SK-N-DZ (cell line): ENCODE measurements at regions not wholly inside any gene's neighbourhood (a gene's known extent, or its start where the extent isn't known, plus 50 kb on each side); places are given as distances from the start of the nearest gene placed in this dataset.
"Not testable (repeated sequence)": the region's sequence is repeated elsewhere in the genome, so short reads cannot be mapped to it uniquely, and the experiment has no call there.

ENCODE experiments used
- DNase-seq: peaks from one replicate; pipeline ENCODE4 v3.0.0-alpha.2; 2015; ENCODE audit warnings: low spot score

- DNase-seq, result no peak
These were observed 650.5 kb upstream of the NR2F2 start for GRCh38 chr15:95679847-95680582.

- no peak for DNase-seq
These were observed 649.8 kb upstream of the NR2F2 start for GRCh38 chr15:95680728-95681127.

- DNase-seq, result no peak
These were observed 648.5 kb upstream of the NR2F2 start for GRCh38 chr15:95681836-95682544.

GRCh38 chr15:95684126-95684525, 646.4 kb upstream of the NR2F2 start:
- no peak for DNase-seq

GRCh38 chr15:95684693-95685115, 645.8 kb upstream of the NR2F2 start:
- DNase-seq, result no peak

GRCh38 chr15:95687061-95687460, 643.4 kb upstream of the NR2F2 start:
- no peak for DNase-seq

- no peak for DNase-seq
These were observed 642.8 kb upstream of the NR2F2 start for GRCh38 chr15:95687686-95688085.

GRCh38 chr15:95690631-95691340, 639.7 kb upstream of the NR2F2 start:
- no peak for DNase-seq

GRCh38 chr15:95693917-95694316, 636.6 kb upstream of the NR2F2 start:
- DNase-seq, result no peak

GRCh38 chr15:95698230-95698629, 632.3 kb upstream of the NR2F2 start:
- DNase-seq, result no peak

GRCh38 chr15:95698951-95699350, 631.5 kb upstream of the NR2F2 start:
- no peak for DNase-seq

GRCh38 chr15:95699578-95699977, 630.9 kb upstream of the NR2F2 start:
- no peak for DNase-seq

- DNase-seq, result not testable (repeated sequence)
These were observed 629.8 kb upstream of the NR2F2 start for GRCh38 chr15:95700692-95701091.

- no peak for DNase-seq
These were observed 629.1 kb upstream of the NR2F2 start for GRCh38 chr15:95701410-95701809.

- no peak for DNase-seq
These were observed 620.4 kb upstream of the NR2F2 start for GRCh38 chr15:95709959-95710695.

- no peak for DNase-seq
These were observed 617.7 kb upstream of the NR2F2 start for GRCh38 chr15:95712785-95713184.

- no peak for DNase-seq
These were observed 617.2 kb upstream of the NR2F2 start for GRCh38 chr15:95713324-95713723.

GRCh38 chr15:95715116-95715903, 615.2 kb upstream of the NR2F2 start:
- DNase-seq, result no peak

- DNase-seq, result peak; percentile 26
These were observed 614.4 kb upstream of the NR2F2 start for GRCh38 chr15:95715906-95716656.

GRCh38 chr15:95716708-95717107, 613.8 kb upstream of the NR2F2 start:
- no peak for DNase-seq
